HG02571 (cell line): ENCODE measurements at regions not wholly inside any gene's neighbourhood (a gene's known extent, or its start where the extent isn't known, plus 50 kb on each side); places are given as distances from the start of the nearest gene placed in this dataset.

Experiments used
- ATAC-seq: cut with Tn5 transposase; IDR thresholded peaks from one replicate; pipeline ENCODE4 v1.9.1; 2021; ENCODE audit warnings: mild to moderate bottlenecking, moderate library complexity; ENCODE audit not compliant: unreplicated experiment

DNA sequence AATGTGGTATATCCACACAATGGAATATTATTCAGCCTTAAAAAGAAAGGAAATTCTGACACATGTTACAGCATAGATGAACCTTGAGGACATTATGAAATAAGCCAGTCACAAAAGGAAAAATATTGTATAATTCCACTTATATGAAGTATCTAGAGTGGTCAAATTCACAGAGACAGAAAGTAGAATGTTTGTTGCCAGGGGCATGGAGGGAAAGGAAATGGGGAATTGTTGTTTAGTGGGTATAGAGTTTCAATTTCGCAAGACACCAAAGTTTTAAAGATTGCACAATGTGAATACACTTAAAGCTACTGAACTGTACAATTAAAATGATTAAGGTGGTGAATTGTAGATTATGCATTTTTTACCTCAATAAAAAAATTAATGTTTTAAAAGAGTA is 92.9 kb downstream of the TXNL1 start:
- no peak for ATAC-seq

DNA sequence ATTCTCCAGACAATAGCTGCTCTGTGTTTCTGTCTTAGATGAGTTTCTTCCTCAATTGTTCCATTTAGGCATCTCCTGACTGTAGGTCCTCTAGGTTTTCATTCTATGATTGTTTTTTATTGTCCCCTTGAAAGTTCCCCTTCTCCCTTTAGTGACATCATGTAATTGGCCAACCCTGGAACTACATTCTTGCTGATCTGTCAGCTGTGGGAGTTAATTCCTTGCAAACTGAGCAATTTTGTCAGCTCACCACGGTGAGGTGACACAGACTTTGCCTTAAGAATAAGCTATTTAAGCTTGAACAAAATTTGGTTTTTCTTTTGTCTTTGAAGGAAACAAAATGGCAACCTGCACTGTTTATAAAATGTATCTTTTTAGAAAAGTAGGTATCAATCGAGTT is 95.9 kb downstream of the TXNL1 start:
- ATAC-seq = no peak

- no peak for ATAC-seq
Observed at GRCh38 chr18:56541793-56542192, 96.6 kb downstream of the TXNL1 start.

- ATAC-seq = no peak
Observed at GRCh38 chr18:56541340-56541739, 97.1 kb downstream of the TXNL1 start.

DNA sequence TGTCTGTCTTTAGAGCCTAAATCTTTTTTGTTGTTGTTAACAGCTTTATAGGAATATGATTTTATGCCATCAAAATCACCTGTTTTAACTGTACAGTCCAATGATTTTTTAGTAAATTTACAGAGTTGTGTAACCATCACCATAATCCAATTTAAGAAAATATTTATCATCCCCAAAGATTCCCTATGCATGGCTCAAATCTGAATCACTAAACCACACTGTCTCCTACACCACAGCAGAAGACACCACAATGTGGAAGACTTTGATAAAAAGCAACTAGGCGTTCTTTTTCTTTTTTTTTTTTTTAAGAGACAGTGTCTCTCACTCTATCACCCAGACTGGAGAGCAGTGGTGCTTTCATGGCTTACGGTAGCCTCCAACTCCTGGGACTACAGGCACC is 99.6 kb downstream of the TXNL1 start:
- ATAC-seq = no peak

DNA sequence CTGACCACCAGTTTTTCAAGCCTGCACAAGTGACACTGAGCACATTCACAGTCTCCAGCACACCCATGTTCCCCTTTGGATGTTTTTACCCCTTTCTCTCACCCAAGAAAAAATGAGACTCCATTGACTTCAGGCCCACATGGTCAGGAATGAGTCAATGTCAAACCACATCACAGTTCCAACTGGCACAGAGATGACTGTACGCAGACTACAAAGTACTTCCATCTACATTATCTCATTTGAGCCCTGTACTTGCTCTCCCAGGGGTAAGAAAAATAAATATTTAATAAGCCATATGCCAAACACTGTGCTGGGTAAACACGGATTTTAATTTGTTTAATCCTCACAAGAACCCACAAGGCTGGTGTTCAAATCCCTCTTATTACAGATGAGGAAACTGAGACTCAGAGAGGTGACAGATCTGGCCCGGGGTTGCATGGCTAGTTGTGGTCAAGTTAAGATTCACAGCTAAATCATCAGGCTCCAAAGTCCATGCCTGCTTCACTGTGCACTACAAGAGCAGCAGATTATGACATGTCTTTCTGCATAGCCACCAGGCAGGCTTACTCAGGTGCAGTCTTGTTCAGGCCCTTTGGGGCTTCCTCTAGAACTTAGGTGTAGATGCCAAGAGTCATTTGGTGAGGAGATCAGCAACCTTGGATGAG is 106.1 kb downstream of the TXNL1 start:
- ATAC-seq = peak; percentile 93

GRCh38 chr18:56522816-56523215 is 115.6 kb downstream of the TXNL1 start:
- ATAC-seq = no peak

- no peak for ATAC-seq
Observed at GRCh38 chr18:56521263-56521662, 117.1 kb downstream of the TXNL1 start.

GRCh38 chr18:56517761-56518160 is 120.6 kb downstream of the TXNL1 start:
- no peak for ATAC-seq

- no peak for ATAC-seq
Observed at GRCh38 chr18:56517196-56517595, 121.2 kb downstream of the TXNL1 start.

GRCh38 chr18:56516789-56517188 is 121.6 kb downstream of the TXNL1 start:
- ATAC-seq = no peak

GRCh38 chr18:56515522-56515921 is 122.9 kb downstream of the TXNL1 start:
- no peak for ATAC-seq

DNA sequence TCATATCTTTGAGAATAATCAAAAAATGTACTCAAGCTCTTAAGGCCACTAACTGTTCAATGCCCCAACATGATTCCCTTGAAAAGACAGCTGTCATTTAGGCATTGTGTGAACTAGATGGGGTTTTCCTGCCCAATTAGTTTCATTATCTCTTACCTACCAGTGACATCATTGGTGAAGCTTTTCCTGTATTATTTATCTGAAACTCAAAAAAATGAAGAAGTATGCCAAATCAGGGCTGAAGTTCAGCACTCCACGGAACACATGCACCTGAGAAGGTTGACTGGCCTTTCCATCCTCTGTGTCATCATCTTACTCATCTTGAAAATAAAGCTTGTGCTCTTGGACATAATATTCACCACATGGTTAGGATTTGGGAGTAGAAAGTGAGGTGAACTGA is 126.4 kb downstream of the TXNL1 start:
- ATAC-seq = no peak

GRCh38 chr18:56510108-56510507 is 128.3 kb downstream of the TXNL1 start:
- ATAC-seq = no peak

- no peak for ATAC-seq
Observed at GRCh38 chr18:56509656-56510055, 128.7 kb downstream of the TXNL1 start.

GRCh38 chr18:56508370-56509036 is 129.9 kb downstream of the TXNL1 start:
- ATAC-seq = no peak

- ATAC-seq = no peak
Observed at GRCh38 chr18:56505971-56506370, 132.4 kb downstream of the TXNL1 start.

DNA sequence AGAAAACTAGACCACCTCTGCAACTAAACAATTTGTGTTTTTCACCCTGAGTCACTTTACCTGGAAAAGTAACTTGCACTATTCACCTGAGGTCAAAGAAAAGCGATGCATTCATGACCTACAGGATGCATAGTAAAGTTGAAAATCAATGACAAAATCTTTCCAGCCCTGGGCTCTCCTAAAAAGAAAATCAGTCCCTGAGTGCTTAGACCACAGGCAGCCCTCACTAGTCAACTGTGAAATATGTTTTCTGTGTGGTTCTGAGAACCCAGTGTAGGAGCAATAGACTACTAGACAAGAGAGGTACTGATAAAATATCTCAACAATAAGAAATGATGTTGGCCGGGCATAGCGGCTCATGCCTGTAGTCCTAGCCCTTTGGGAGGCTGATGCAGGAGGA is 133.1 kb downstream of the TXNL1 start:
- no peak for ATAC-seq

DNA sequence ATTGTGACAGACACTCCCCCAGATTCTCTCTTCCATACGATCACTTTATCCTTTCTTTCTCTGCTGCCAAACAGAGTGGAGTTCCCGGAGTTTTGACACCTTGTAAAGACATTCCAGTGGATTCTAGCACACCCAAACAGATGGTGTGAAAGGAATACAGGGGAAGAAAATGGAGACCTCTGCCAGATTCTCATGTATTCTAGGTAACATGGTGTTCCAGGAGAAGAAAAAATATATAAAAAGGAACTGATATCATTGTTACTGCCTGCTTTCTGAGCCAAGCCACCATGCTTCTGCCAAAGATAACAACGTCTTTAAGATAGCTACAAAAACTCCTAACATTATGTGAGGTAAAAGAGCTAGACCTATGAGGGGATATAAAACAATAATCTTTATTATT is 136.5 kb downstream of the TXNL1 start:
- no peak for ATAC-seq

- no peak for ATAC-seq
Observed at GRCh38 chr18:56495884-56496283, 142.5 kb downstream of the TXNL1 start.

DNA sequence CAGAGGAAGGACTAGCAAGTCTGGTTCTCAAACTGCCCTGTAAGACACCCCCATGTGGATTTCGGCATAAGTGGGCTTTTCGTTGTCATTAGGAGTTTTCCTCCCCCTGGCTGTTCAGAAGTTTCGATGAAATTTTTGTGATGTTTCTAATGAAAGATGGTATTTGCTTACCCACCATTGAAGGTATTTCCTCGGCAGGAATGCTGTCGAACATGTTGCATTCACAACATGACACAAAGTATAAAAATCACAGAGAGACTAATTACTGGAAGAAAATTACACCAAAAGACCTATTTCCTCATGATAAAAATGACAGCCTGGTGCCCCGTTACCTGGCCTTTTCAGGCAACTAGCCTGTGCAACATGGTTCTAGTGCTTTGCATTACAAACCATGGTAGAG is 144.9 kb downstream of the TXNL1 start:
- ATAC-seq = no peak

DNA sequence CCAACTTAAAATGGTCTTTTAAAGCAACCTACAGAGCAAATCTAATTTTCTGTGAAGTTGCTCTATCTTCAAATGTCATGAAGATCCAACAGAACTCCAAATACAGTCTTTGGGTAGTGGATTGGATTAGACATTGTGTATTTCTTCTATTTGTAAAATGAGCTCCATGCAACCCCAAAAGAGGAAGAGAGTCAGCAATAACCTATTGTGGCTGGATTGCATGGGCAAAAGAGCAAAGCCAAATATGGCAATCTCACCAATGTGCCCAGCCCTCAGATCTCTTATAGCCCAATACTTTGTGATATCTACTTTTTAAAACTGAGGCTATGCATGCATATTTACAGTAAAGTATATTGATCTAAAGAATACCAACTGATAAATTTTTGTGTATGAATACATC is 146.3 kb downstream of the TXNL1 start:
- ATAC-seq = no peak

GRCh38 chr18:56490942-56491341 is 147.4 kb downstream of the TXNL1 start:
- ATAC-seq = no peak
